A549 (cell line): ENCODE measurements at regions not wholly inside any gene's neighbourhood (a gene's known extent, or its start where the extent isn't known, plus 50 kb on each side); places are given as distances from the start of the nearest gene placed in this dataset.

Experiments
- ATAC-seq, 2 experiments: fragments of 200-7000 bp in 1 of 2; fragments of >200 bp in 1 of 2; cut with Nextera tagmentation in 1 of 2; cut with Tn5 transposase in 1 of 2; 3 replicates each; pipeline versions ENCODE4 v1.8.0 to v1.9.1; 2018 to 2020; ENCODE audit warnings: mild to moderate bottlenecking in 1 of 2, moderate library complexity in 1 of 2
- CTCF ChIA-PET: fragments of 300-600 bp; sonication (Branson Sonifier 250); formaldehyde crosslinking; extraction: SDS; loops from one replicate; lab custom pipeline; 2021; ENCODE audit warnings: antibody characterized with exemption, inconsistent platforms; lab: Yijun Ruan, JAX
- POLR2A ChIA-PET: fragments of 350-600 bp; formaldehyde crosslinking; extraction: SDS; loops from one replicate; lab custom pipeline; 2021; ENCODE audit warnings: antibody characterized with exemption, inconsistent platforms; lab: Yijun Ruan, JAX
- DNase-seq, 2 experiments: peaks; one replicate each; pipeline versions ENCODE4 v3.0.0 to v3.0.0-alpha.2; 2011 to 2016; ENCODE audit warnings: low read depth in 1 of 2, low spot score in 1 of 2
- FAIRE-seq: peaks from 2 replicates; lab custom pipeline; 2011; peaks lifted over from hg19 to GRCh38; lab: Jason Lieb, UNC
- H3K27ac ChIP-seq, 2 experiments: fragments of >200 bp; sonication (Bioruptor Twin); formaldehyde crosslinking; 3 replicates each; pipeline ENCODE4 v1.5.1; 2016 to 2017
- H3K4me1 ChIP-seq: fragments of >200 bp; sonication (Bioruptor Twin); formaldehyde crosslinking; 3 replicates; pipeline ENCODE4 v1.6.1; 2016
- H3K4me2 ChIP-seq: fragments of >200 bp; sonication (Bioruptor Twin); formaldehyde crosslinking; 3 replicates; pipeline ENCODE4 v1.6.1; 2016
- H3K4me3 ChIP-seq: fragments of >200 bp; sonication (Bioruptor Twin); formaldehyde crosslinking; 3 replicates; pipeline ENCODE4 v1.5.1; 2016
- H3K9me3 ChIP-seq: fragments of >200 bp; sonication (Bioruptor Twin); formaldehyde crosslinking; 3 replicates; pipeline ENCODE4 v1.6.1; 2016
- CBX2 ChIP-seq: fragments of 200-600 bp; sonication (generic); IDR thresholded peaks from 2 replicates; pipeline ENCODE4 v1.6.1; 2016; ENCODE audit warnings: low read depth, mild to moderate bottlenecking, borderline replicate concordance
- CBX8 ChIP-seq: fragments of 200-600 bp; sonication (generic); IDR thresholded peaks from 2 replicates; pipeline ENCODE4 v1.6.1; 2016
- CHD4 ChIP-seq: fragments of 200-600 bp; sonication (generic); IDR thresholded peaks from 2 replicates; pipeline ENCODE4 v1.6.1; 2016; ENCODE audit warnings: antibody characterized with exemption, mild to moderate bottlenecking, borderline replicate concordance
- EP300 ChIP-seq, 2 experiments: fragments of >200 bp; sonication (Bioruptor Twin); formaldehyde crosslinking; IDR thresholded peaks; 2 replicates in 1 of 2; 3 replicates in 1 of 2; pipeline ENCODE4 v1.6.1; 2016 to 2017
- HDAC2 ChIP-seq: fragments of 200-600 bp; sonication (generic); IDR thresholded peaks from 2 replicates; pipeline ENCODE4 v1.6.1; 2016
- JUN ChIP-seq, 2 experiments: fragments of >200 bp; sonication (Bioruptor Twin); formaldehyde crosslinking; IDR thresholded peaks; 2 replicates in 1 of 2; 3 replicates in 1 of 2; pipeline ENCODE4 v1.6.1; 2016 to 2017
- MAZ ChIP-seq: fragments of 150-350 bp; IDR thresholded peaks from 2 replicates; pipeline ENCODE4 v1.6.1; 2014; ENCODE audit warnings: antibody characterized with exemption, low read depth, low read length, borderline replicate concordance
- RCOR1 ChIP-seq: fragments of 150-350 bp; IDR thresholded peaks from 2 replicates; pipeline ENCODE4 v1.6.1; 2014; ENCODE audit warnings: antibody characterized with exemption, low read length, low read depth
- TFCP2L1 ChIP-seq: fragments of 250-450 bp; sonication (Bioruptor Pico); IDR thresholded peaks from 2 replicates; pipeline ENCODE4 v1.5.0; 2021; ENCODE audit warnings: mild to moderate bottlenecking
- TP53 ChIP-seq: fragments of 250-450 bp; sonication (Bioruptor Pico); IDR thresholded peaks from 2 replicates; pipeline ENCODE4 v1.5.0; 2021; ENCODE audit warnings: mild to moderate bottlenecking, moderate library complexity
- ZNF302 ChIP-seq: fragments of 250-450 bp; sonication (Bioruptor Pico); IDR thresholded peaks from 2 replicates; pipeline ENCODE4 v1.9.0; 2021; ENCODE audit warnings: inconsistent platforms, mild to moderate bottlenecking, moderate library complexity
- WGBS: methylation state at CpG from one replicate; pipeline ENCODE4 v1.1.6; 2017; ENCODE audit errors: missing lambda C conversion rate; 5-methylcytosine and 5-hydroxymethylcytosine counted together
- TF ChIP-seq, protein P1 (sequence below): fragments of 450-650 bp; IDR thresholded peaks from 2 replicates; pipeline ENCODE4 v1.6.1; 2014; ENCODE audit warnings: antibody characterized with exemption
- TF ChIP-seq, protein P2 (sequence below): fragments of >200 bp; sonication (Bioruptor Twin); formaldehyde crosslinking; IDR thresholded peaks from 3 replicates; pipeline ENCODE4 v1.5.1; 2016
- TF ChIP-seq, protein P3 (sequence below): IDR thresholded peaks from 2 replicates; pipeline ENCODE4 v1.6.1; 2012
- TF ChIP-seq, protein P4 (sequence below): fragments of 150-350 bp; IDR thresholded peaks from 2 replicates; pipeline ENCODE4 v1.6.1; 2014; ENCODE audit warnings: low read depth, mild to moderate bottlenecking, low read length
- TF ChIP-seq, protein P5 (sequence below): fragments of 200-600 bp; sonication (generic); IDR thresholded peaks from 2 replicates; pipeline ENCODE4 v1.6.1; 2016; ENCODE audit warnings: antibody characterized with exemption, mild to moderate bottlenecking, moderate library complexity
- TF ChIP-seq, protein P6 (sequence below): IDR thresholded peaks from 2 replicates; pipeline ENCODE4 v1.6.1; 2012

DNA sequence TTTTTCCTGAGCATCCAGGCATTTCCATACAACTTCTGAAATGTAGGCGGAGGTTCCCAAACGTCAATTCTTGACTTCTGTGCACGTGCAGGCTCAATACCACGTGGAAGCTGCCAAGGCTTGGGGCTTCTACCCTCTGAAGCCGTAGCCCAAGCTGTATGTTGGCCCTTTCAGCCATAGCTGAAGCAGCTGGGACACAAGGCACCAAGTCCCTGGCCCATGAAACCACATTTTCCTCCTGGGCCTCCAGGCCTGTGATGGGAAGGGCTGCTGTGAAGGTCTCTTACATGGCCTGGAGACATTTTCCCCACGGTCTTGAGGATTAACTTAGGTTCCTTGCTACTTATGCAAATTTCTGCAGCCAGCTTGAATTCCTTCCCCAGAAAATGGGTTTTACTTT, 103.6 kb downstream of the NREP start:
- ChIA-PET CTCF (no interaction called here), POLR2A (no interaction called here)
- Histone ChIP-seq H3K4me3 (no peak overlapping the region), H3K9me3 (no peaks in the 10 kb centered on the region), H3K27ac (no peak overlapping the region), H3K4me2 (no peak overlapping the region)
- DNase-seq = no peak
- no peak for ATAC-seq
- TF ChIP-seq, protein P1, sequence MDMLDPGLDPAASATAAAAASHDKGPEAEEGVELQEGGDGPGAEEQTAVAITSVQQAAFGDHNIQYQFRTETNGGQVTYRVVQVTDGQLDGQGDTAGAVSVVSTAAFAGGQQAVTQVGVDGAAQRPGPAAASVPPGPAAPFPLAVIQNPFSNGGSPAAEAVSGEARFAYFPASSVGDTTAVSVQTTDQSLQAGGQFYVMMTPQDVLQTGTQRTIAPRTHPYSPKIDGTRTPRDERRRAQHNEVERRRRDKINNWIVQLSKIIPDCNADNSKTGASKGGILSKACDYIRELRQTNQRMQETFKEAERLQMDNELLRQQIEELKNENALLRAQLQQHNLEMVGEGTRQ = no peak
- TF ChIP-seq HDAC2 = no peak
- no peak for TF ChIP-seq EP300 (IDR thresholded peaks at IDR 0.05)
- no peak for TF ChIP-seq ZNF302 (CRISPR knock-in tag)
- TF ChIP-seq CHD4 = no peak
- TF ChIP-seq RCOR1 = no peak
- TF ChIP-seq, all 56 proteins: peak for 0
- WGBS = 28% methylated on average over 6 of the region's 6 CpGs
- H3K4me1 ChIP-seq = no peaks in the 10 kb centered on the region
- FAIRE-seq = no peak

DNA sequence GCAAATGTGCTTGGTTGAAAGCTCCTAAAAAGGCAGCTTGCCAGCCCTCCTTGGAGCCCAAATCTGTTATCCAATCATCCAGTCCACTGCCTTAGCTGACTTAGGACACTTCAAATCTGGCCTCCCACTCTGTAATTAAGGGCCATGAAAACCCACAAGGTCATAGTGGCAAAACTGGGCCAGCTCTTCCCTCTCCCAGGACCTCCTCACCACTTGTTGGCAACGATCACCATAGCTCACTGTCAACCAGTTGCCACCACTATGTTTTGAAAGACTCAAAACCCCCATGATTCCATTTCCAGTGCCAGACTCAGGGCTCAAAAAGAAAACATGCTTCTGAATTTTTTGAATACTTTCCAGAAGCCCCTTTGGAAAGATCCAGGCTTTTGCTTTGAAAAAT, 107.5 kb downstream of the NREP start:
- ChIA-PET POLR2A (no interaction called here), CTCF (no interaction called here)
- Histone ChIP-seq H3K4me3 (no peak overlapping the region), H3K27ac (no peak overlapping the region), H3K4me2 (no peak overlapping the region), H3K4me1 (no peaks in the 10 kb centered on the region), H3K9me3 (no peaks in the 10 kb centered on the region)
- WGBS = 12% methylated on average over 1 of the region's 1 CpG
- no peak for DNase-seq
- no peak for FAIRE-seq
- TF ChIP-seq CBX2 (no peak), TP53 (CRISPR knock-in tag) (no peak), RCOR1 (no peak), TFCP2L1 (no peak), MAZ (no peak), HDAC2 (no peak), CBX8 (no peak), JUN (IDR thresholded peaks at IDR 0.05) (no peak)
- TF ChIP-seq, protein P2, sequence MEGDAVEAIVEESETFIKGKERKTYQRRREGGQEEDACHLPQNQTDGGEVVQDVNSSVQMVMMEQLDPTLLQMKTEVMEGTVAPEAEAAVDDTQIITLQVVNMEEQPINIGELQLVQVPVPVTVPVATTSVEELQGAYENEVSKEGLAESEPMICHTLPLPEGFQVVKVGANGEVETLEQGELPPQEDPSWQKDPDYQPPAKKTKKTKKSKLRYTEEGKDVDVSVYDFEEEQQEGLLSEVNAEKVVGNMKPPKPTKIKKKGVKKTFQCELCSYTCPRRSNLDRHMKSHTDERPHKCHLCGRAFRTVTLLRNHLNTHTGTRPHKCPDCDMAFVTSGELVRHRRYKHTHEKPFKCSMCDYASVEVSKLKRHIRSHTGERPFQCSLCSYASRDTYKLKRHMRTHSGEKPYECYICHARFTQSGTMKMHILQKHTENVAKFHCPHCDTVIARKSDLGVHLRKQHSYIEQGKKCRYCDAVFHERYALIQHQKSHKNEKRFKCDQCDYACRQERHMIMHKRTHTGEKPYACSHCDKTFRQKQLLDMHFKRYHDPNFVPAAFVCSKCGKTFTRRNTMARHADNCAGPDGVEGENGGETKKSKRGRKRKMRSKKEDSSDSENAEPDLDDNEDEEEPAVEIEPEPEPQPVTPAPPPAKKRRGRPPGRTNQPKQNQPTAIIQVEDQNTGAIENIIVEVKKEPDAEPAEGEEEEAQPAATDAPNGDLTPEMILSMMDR = no peak
- TF ChIP-seq, protein P3, sequence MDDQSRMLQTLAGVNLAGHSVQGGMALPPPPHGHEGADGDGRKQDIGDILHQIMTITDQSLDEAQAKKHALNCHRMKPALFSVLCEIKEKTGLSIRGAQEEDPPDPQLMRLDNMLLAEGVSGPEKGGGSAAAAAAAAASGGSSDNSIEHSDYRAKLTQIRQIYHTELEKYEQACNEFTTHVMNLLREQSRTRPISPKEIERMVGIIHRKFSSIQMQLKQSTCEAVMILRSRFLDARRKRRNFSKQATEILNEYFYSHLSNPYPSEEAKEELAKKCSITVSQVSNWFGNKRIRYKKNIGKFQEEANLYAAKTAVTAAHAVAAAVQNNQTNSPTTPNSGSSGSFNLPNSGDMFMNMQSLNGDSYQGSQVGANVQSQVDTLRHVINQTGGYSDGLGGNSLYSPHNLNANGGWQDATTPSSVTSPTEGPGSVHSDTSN = no peak
- TF ChIP-seq, protein P4, sequence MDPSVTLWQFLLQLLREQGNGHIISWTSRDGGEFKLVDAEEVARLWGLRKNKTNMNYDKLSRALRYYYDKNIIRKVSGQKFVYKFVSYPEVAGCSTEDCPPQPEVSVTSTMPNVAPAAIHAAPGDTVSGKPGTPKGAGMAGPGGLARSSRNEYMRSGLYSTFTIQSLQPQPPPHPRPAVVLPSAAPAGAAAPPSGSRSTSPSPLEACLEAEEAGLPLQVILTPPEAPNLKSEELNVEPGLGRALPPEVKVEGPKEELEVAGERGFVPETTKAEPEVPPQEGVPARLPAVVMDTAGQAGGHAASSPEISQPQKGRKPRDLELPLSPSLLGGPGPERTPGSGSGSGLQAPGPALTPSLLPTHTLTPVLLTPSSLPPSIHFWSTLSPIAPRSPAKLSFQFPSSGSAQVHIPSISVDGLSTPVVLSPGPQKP = no peak
- TF ChIP-seq, protein P5, sequence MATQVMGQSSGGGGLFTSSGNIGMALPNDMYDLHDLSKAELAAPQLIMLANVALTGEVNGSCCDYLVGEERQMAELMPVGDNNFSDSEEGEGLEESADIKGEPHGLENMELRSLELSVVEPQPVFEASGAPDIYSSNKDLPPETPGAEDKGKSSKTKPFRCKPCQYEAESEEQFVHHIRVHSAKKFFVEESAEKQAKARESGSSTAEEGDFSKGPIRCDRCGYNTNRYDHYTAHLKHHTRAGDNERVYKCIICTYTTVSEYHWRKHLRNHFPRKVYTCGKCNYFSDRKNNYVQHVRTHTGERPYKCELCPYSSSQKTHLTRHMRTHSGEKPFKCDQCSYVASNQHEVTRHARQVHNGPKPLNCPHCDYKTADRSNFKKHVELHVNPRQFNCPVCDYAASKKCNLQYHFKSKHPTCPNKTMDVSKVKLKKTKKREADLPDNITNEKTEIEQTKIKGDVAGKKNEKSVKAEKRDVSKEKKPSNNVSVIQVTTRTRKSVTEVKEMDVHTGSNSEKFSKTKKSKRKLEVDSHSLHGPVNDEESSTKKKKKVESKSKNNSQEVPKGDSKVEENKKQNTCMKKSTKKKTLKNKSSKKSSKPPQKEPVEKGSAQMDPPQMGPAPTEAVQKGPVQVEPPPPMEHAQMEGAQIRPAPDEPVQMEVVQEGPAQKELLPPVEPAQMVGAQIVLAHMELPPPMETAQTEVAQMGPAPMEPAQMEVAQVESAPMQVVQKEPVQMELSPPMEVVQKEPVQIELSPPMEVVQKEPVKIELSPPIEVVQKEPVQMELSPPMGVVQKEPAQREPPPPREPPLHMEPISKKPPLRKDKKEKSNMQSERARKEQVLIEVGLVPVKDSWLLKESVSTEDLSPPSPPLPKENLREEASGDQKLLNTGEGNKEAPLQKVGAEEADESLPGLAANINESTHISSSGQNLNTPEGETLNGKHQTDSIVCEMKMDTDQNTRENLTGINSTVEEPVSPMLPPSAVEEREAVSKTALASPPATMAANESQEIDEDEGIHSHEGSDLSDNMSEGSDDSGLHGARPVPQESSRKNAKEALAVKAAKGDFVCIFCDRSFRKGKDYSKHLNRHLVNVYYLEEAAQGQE = no peak
- TF ChIP-seq, protein P6, sequence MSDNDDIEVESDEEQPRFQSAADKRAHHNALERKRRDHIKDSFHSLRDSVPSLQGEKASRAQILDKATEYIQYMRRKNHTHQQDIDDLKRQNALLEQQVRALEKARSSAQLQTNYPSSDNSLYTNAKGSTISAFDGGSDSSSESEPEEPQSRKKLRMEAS = no peak
- ATAC-seq = no peak
